SK-N-SH treated with all-trans-retinoic acid at 6 μM for 48 hours (cell line): ENCODE measurements at regions not wholly inside any gene's neighbourhood (a gene's known extent, or its start where the extent isn't known, plus 50 kb on each side); places are given as distances from the start of the nearest gene placed in this dataset.

ENCODE experiments used
- ARNTL ChIP-seq: fragments of 450-650 bp; formaldehyde crosslinking; IDR thresholded peaks from 2 replicates; pipeline ENCODE4 v1.5.0; 2020; ENCODE audit warnings: low read depth, mild to moderate bottlenecking, moderate library complexity, borderline replicate concordance
- CREB5 ChIP-seq: fragments of 250-450 bp; sonication (Bioruptor Pico); IDR thresholded peaks from 2 replicates; pipeline ENCODE4 v1.5.1; 2020; ENCODE audit warnings: low read depth, mild to moderate bottlenecking, moderate library complexity
- CSDC2 ChIP-seq: fragments of 250-450 bp; sonication (Bioruptor Pico); IDR thresholded peaks from 2 replicates; pipeline ENCODE4 v1.5.0; 2020; ENCODE audit warnings: mild to moderate bottlenecking, moderate library complexity
- CSRNP3 ChIP-seq: fragments of 250-450 bp; sonication (Bioruptor Pico); IDR thresholded peaks from 2 replicates; pipeline ENCODE4 v1.5.1; 2021; ENCODE audit warnings: mild to moderate bottlenecking, moderate library complexity
- OSR1 ChIP-seq: fragments of 250-450 bp; sonication (Bioruptor Pico); IDR thresholded peaks from 2 replicates; pipeline ENCODE4 v1.8.0; 2022; ENCODE audit warnings: moderate library complexity, mild to moderate bottlenecking, inconsistent platforms
- PATZ1 ChIP-seq: fragments of 250-450 bp; sonication (Bioruptor Pico); IDR thresholded peaks from 2 replicates; pipeline ENCODE4 v1.8.0; 2020; ENCODE audit warnings: mild to moderate bottlenecking, moderate library complexity, borderline replicate concordance
- PPARA ChIP-seq: fragments of 250-450 bp; sonication (Bioruptor Pico); IDR thresholded peaks from 2 replicates; pipeline ENCODE4 v1.5.0; 2020; ENCODE audit warnings: mild to moderate bottlenecking, borderline replicate concordance
- SNAI2 ChIP-seq: fragments of 250-450 bp; sonication (Bioruptor Pico); IDR thresholded peaks from 2 replicates; pipeline ENCODE4 v1.5.0; 2020; ENCODE audit warnings: mild to moderate bottlenecking, moderate library complexity
- TOX ChIP-seq: fragments of 250-450 bp; sonication (Bioruptor Pico); IDR thresholded peaks from 2 replicates; pipeline ENCODE4 v1.8.0; 2021; ENCODE audit warnings: mild to moderate bottlenecking, moderate library complexity, borderline replicate concordance
- ZC3H10 ChIP-seq: fragments of 250-450 bp; sonication (Bioruptor Pico); IDR thresholded peaks from 2 replicates; pipeline ENCODE4 v1.5.1; 2021; ENCODE audit warnings: mild to moderate bottlenecking, moderate library complexity
- ZFP3 ChIP-seq: fragments of 250-450 bp; sonication (Bioruptor Pico); IDR thresholded peaks from 2 replicates; pipeline ENCODE4 v1.5.0; 2020; ENCODE audit warnings: mild to moderate bottlenecking, moderate library complexity
- ZFP30 ChIP-seq: fragments of 450-650 bp; formaldehyde crosslinking; IDR thresholded peaks from 2 replicates; pipeline ENCODE4 v1.5.0; 2022; ENCODE audit warnings: mild to moderate bottlenecking, moderate library complexity
- ZNF565 ChIP-seq: fragments of 450-650 bp; formaldehyde crosslinking; conservative IDR thresholded peaks from 2 replicates; pipeline ENCODE4 v1.5.0; 2020; ENCODE audit warnings: low read depth, mild to moderate bottlenecking, moderate library complexity
- ZNF70 ChIP-seq: fragments of 450-650 bp; formaldehyde crosslinking; IDR thresholded peaks from 2 replicates; pipeline ENCODE4 v1.5.0; 2020; ENCODE audit warnings: mild to moderate bottlenecking, moderate library complexity

- TF ChIP-seq CSDC2 (CRISPR knock-in tag) (no peak), ARNTL (CRISPR knock-in tag) (no peak), SNAI2 (CRISPR knock-in tag) (no peak), CSRNP3 (CRISPR knock-in tag) (no peak), PATZ1 (no peak), TOX (CRISPR knock-in tag) (no peak), CREB5 (CRISPR knock-in tag) (no peak), ZFP3 (CRISPR knock-in tag) (no peak), ZNF565 (CRISPR knock-in tag) (no peak), OSR1 (no peak), PPARA (CRISPR knock-in tag) (no peak), ZFP30 (no peak), ZC3H10 (CRISPR knock-in tag) (no peak), ZNF70 (CRISPR knock-in tag) (no peak)
Measured at GRCh38 chr2:154974041-154974440, 275.5 kb downstream of the KCNJ3 start.
